ENCODE measurements at regions not wholly inside any gene's neighbourhood (a gene's known extent, or its start where the extent isn't known, plus 50 kb on each side); places are given as distances from the start of the nearest gene placed in this dataset.

- TF ChIP-seq CTCF (IDR thresholded peaks at IDR 0.05) (no peak), ZFX (IDR thresholded peaks at IDR 0.05; ENCODE audit: borderline replicate concordance) (no peak)
These were observed 113.7 kb downstream of the CDCA7 start for GRCh38 chr2:173468266-173468793.
